ENCODE measurements at regions not wholly inside any gene's neighbourhood (a gene's known extent, or its start where the extent isn't known, plus 50 kb on each side); places are given as distances from the start of the nearest gene placed in this dataset.

DNA sequence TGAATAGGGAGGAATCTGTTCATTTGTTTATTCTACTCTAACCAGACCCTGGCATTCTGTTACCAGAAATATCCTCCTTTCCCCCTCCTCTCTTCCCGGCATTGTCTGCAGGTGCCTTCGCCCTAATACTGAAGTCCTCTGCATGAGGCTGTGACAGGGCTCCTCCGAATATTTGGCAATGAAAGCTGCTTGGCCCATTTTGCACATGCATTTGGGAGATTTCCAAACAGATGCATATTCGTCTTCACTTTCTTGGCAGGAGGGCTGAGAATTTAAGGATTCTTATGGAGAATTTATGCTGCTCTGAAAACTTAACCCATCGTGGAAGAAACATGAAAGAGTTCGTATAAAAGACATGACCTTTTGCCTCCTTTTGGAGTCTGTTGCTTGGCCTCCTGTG lies 484.0 kb downstream of the ZNF608 start:
- TF ChIP-seq, protein P1, sequence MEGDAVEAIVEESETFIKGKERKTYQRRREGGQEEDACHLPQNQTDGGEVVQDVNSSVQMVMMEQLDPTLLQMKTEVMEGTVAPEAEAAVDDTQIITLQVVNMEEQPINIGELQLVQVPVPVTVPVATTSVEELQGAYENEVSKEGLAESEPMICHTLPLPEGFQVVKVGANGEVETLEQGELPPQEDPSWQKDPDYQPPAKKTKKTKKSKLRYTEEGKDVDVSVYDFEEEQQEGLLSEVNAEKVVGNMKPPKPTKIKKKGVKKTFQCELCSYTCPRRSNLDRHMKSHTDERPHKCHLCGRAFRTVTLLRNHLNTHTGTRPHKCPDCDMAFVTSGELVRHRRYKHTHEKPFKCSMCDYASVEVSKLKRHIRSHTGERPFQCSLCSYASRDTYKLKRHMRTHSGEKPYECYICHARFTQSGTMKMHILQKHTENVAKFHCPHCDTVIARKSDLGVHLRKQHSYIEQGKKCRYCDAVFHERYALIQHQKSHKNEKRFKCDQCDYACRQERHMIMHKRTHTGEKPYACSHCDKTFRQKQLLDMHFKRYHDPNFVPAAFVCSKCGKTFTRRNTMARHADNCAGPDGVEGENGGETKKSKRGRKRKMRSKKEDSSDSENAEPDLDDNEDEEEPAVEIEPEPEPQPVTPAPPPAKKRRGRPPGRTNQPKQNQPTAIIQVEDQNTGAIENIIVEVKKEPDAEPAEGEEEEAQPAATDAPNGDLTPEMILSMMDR (IDR thresholded peaks at IDR 0.05 in 4 of 5, conservative IDR thresholded peaks at IDR 0.05 in 1 of 5) = no peak
- TF ChIP-seq POLR2A (IDR thresholded peaks at IDR 0.05) = no peak

Measured in gastrocnemius medialis (tissue), 4 donors.